PC-9 (cell line): ENCODE measurements at regions not wholly inside any gene's neighbourhood (a gene's known extent, or its start where the extent isn't known, plus 50 kb on each side); places are given as distances from the start of the nearest gene placed in this dataset.

Experiments used
- BruUV-seq: library from RNA; stranded (reverse); fragments of 400-500 nt; replicated peaks from 2 replicates; lab custom pipeline; 2021; lab: Mats Ljungman, UMichigan
- CTCF ChIA-PET: fragments of 300-600 bp; sonication (Branson Sonifier 250); formaldehyde crosslinking; loops from one replicate; lab custom pipeline; 2022; ENCODE audit warnings: antibody characterized with exemption; lab: Charles Lee
- POLR2A ChIA-PET: fragments of 300-600 bp; sonication (Branson Sonifier 250); formaldehyde crosslinking; loops from one replicate; lab custom pipeline; 2022; ENCODE audit warnings: antibody characterized with exemption; ENCODE audit not compliant: unreplicated experiment; lab: Charles Lee
- DNase-seq, 2 experiments: peaks; one replicate each; pipeline versions ENCODE4 v3.0.0 to v3.0.0-alpha.2; 2015 to 2022; ENCODE audit warnings: mixed read lengths in 1 of 2
- H2AFZ ChIP-seq: fragments of 200-600 bp; sonication (generic); 2 replicates; pipeline ENCODE4 v1.8.1; 2017; ENCODE audit warnings: antibody characterized with exemption
- H3F3A ChIP-seq: fragments of 200-600 bp; sonication (generic); 2 replicates; pipeline ENCODE4 v1.8.1; 2017; ENCODE audit warnings: antibody characterized with exemption, mild to moderate bottlenecking, low read depth; ENCODE audit not compliant: insufficient read depth
- H3K27ac ChIP-seq: fragments of 200-600 bp; sonication (generic); 2 replicates; pipeline ENCODE4 v1.6.1; 2016; ENCODE audit warnings: mixed run types
- H3K27me3 ChIP-seq: fragments of 200-600 bp; sonication (generic); 2 replicates; pipeline ENCODE4 v1.6.1; 2016; ENCODE audit warnings: low read depth, mixed run types; ENCODE audit not compliant: insufficient read depth
- H3K36me3 ChIP-seq: fragments of 200-600 bp; sonication (generic); 2 replicates; pipeline ENCODE4 v1.6.1; 2016; ENCODE audit warnings: low read depth, mixed run types
- H3K4me1 ChIP-seq: fragments of 200-600 bp; sonication (generic); replicated peaks from 2 replicates; pipeline ENCODE4 v1.6.1; 2016; ENCODE audit warnings: mixed run types; ENCODE audit not compliant: insufficient read depth
- H3K4me2 ChIP-seq: fragments of 200-600 bp; sonication (generic); 2 replicates; pipeline ENCODE4 v1.6.1; 2017; ENCODE audit warnings: mixed run types
- H3K4me3 ChIP-seq: fragments of 200-600 bp; sonication (generic); 2 replicates; pipeline ENCODE4 v1.6.1; 2016; ENCODE audit warnings: mixed run types
- H3K79me2 ChIP-seq: fragments of 200-600 bp; sonication (generic); 2 replicates; pipeline ENCODE4 v1.6.1; 2017; ENCODE audit warnings: low read depth, mixed run types
- H3K9me2 ChIP-seq: fragments of 200-600 bp; sonication (generic); 2 replicates; pipeline ENCODE4 v1.8.1; 2017; ENCODE audit warnings: mild to moderate bottlenecking; ENCODE audit not compliant: insufficient read depth
- H3K9me3 ChIP-seq: fragments of 200-600 bp; sonication (generic); 2 replicates; pipeline ENCODE4 v1.8.1; 2016; ENCODE audit warnings: low read depth; ENCODE audit not compliant: insufficient read depth
- H4K20me1 ChIP-seq: fragments of 200-600 bp; sonication (generic); 2 replicates; pipeline ENCODE4 v1.8.1; 2017; ENCODE audit not compliant: insufficient read depth
- CTCF ChIP-seq: fragments of 200-600 bp; sonication (generic); conservative IDR thresholded peaks from 2 replicates; pipeline ENCODE4 v1.6.1; 2017; ENCODE audit warnings: mixed run types, antibody characterized with exemption, mild to moderate bottlenecking, moderate library complexity
- EZH2 ChIP-seq: fragments of 200-600 bp; sonication (generic); IDR thresholded peaks from 2 replicates; pipeline ENCODE4 v1.8.0; 2017; ENCODE audit warnings: antibody characterized with exemption, low read depth
- intact Hi-C: fragments of 100-400 bp; cut with micrococcal nuclease; formaldehyde crosslinking; loops from one replicate; pipeline ENCODE4 v1.10.0; 2022; ENCODE audit not compliant: unreplicated experiment

GRCh38 chr5:124192716-124193115 lies 553.7 kb downstream of the ZNF608 start:
- no peak for TF ChIP-seq EZH2
- TF ChIP-seq CTCF: no peak
- no peak overlapping the region for H3K4me2 ChIP-seq
- no peaks in the 10 kb centered on the region for H4K20me1 ChIP-seq
- no peaks in the 10 kb centered on the region for H3F3A ChIP-seq
- H3K79me2 ChIP-seq: no peaks in the 10 kb centered on the region
- H3K9me3 ChIP-seq: no peaks in the 10 kb centered on the region
- H3K4me3 ChIP-seq: no peak overlapping the region
- no TSS peak for BruUV-seq
- no peaks in the 10 kb centered on the region for H3K27me3 ChIP-seq
- H2AFZ ChIP-seq: no peak overlapping the region
- no peaks in the 10 kb centered on the region for H3K36me3 ChIP-seq
- H3K4me1 ChIP-seq: 0 out of 2 replicates have a peak, but pooled peaks cover 6% of the 10 kb centered on the region
- intact Hi-C loops: no loop called here
- no peak overlapping the region for H3K27ac ChIP-seq
- no peak for DNase-seq
- ChIA-PET CTCF (no interaction called here), POLR2A (no interaction called here)
- no peaks in the 10 kb centered on the region for H3K9me2 ChIP-seq

- no peaks in the 10 kb centered on the region for H3K9me3 ChIP-seq
- intact Hi-C loops: no loop called here
- no peaks in the 10 kb centered on the region for H4K20me1 ChIP-seq
- no peak overlapping the region for H3K4me3 ChIP-seq
- POLR2A ChIA-PET: no interaction called here
- CTCF ChIA-PET: no interaction called here
- no peaks in the 10 kb centered on the region for H3K79me2 ChIP-seq
- no peak for TF ChIP-seq EZH2
- TF ChIP-seq CTCF: no peak
- DNase-seq: no peak
- no peak overlapping the region for H2AFZ ChIP-seq
- BruUV-seq: no TSS peak
- H3K27ac ChIP-seq: no peak overlapping the region
- no peaks in the 10 kb centered on the region for H3K4me1 ChIP-seq
- H3K4me2 ChIP-seq: no peak overlapping the region
- no peaks in the 10 kb centered on the region for H3K9me2 ChIP-seq
- H3K27me3 ChIP-seq: no peaks in the 10 kb centered on the region
- H3F3A ChIP-seq: no peaks in the 10 kb centered on the region
- no peaks in the 10 kb centered on the region for H3K36me3 ChIP-seq
Observed at GRCh38 chr5:124185716-124186115, 560.7 kb downstream of the ZNF608 start.

GRCh38 chr5:124182133-124182532 lies 564.3 kb downstream of the ZNF608 start:
- H3K27ac ChIP-seq: no peak overlapping the region
- BruUV-seq: no TSS peak
- no peak overlapping the region for H3K4me2 ChIP-seq
- TF ChIP-seq EZH2 (no peak), CTCF (no peak)
- H3K4me1 ChIP-seq: no peaks in the 10 kb centered on the region
- CTCF ChIA-PET: no interaction called here
- POLR2A ChIA-PET: no interaction called here
- no peaks in the 10 kb centered on the region for H3K79me2 ChIP-seq
- H2AFZ ChIP-seq: no peak overlapping the region
- no peaks in the 10 kb centered on the region for H3F3A ChIP-seq
- no peaks in the 10 kb centered on the region for H3K27me3 ChIP-seq
- intact Hi-C loops: no loop called here
- no peaks in the 10 kb centered on the region for H3K9me2 ChIP-seq
- H3K36me3 ChIP-seq: no peaks in the 10 kb centered on the region
- H4K20me1 ChIP-seq: no peaks in the 10 kb centered on the region
- no peak for DNase-seq
- H3K4me3 ChIP-seq: no peak overlapping the region
- H3K9me3 ChIP-seq: no peaks in the 10 kb centered on the region
